ENCODE measurements at regions not wholly inside any gene's neighbourhood (a gene's known extent, or its start where the extent isn't known, plus 50 kb on each side); places are given as distances from the start of the nearest gene placed in this dataset.

- no peak for DNase-seq (ENCODE audit: extremely low spot score, unreplicated experiment)
- Mint-ChIP-seq H3K4me1 (ENCODE audit: unreplicated experiment) (peaks cover 13% of the 10 kb centered on the region), H3K27ac (ENCODE audit: unreplicated experiment) (no peak overlapping the region)
Observed at GRCh38 chr2:56565143-56565542, 381.4 kb downstream of the CCDC85A start.

GRCh38 chr2:56571074-56571473, 387.3 kb downstream of the CCDC85A start:
- H3K27ac Mint-ChIP-seq (ENCODE audit: unreplicated experiment): no peak overlapping the region
- no peaks in the 10 kb centered on the region for H3K27me3 Mint-ChIP-seq (ENCODE audit: unreplicated experiment)
- H3K36me3 Mint-ChIP-seq (ENCODE audit: unreplicated experiment): peaks cover 3% of the 10 kb centered on the region
- TF ChIP-seq CTCF (IDR thresholded peaks at IDR 0.05): no peak
- H3K4me3 Mint-ChIP-seq (ENCODE audit: unreplicated experiment): no peak overlapping the region
- peaks cover 6% of the 10 kb centered on the region for H3K4me1 Mint-ChIP-seq (ENCODE audit: unreplicated experiment)
- DNase-seq (ENCODE audit: extremely low spot score, unreplicated experiment): no peak
- peaks cover 8% of the 10 kb centered on the region for H3K9me3 Mint-ChIP-seq (ENCODE audit: unreplicated experiment)

More at GRCh38 chr2:56565143-56565542, 381.4 kb downstream of the CCDC85A start:
- Mint-ChIP-seq H3K9me3 (ENCODE audit: unreplicated experiment) (peaks cover 6% of the 10 kb centered on the region), H3K36me3 (ENCODE audit: unreplicated experiment) (no peaks in the 10 kb centered on the region), H3K4me3 (ENCODE audit: unreplicated experiment) (no peak overlapping the region), H3K27me3 (ENCODE audit: unreplicated experiment) (no peaks in the 10 kb centered on the region)
- no peak for TF ChIP-seq CTCF (IDR thresholded peaks at IDR 0.05)

GRCh38 chr2:56576001-56576400, 392.2 kb downstream of the CCDC85A start:
- Mint-ChIP-seq H3K36me3 (ENCODE audit: unreplicated experiment) (peaks cover 7% of the 10 kb centered on the region), H3K27ac (ENCODE audit: unreplicated experiment) (no peak overlapping the region), H3K9me3 (ENCODE audit: unreplicated experiment) (peaks cover 12% of the 10 kb centered on the region), H3K4me3 (ENCODE audit: unreplicated experiment) (no peak overlapping the region), H3K4me1 (ENCODE audit: unreplicated experiment) (peaks cover 10% of the 10 kb centered on the region), H3K27me3 (ENCODE audit: unreplicated experiment) (no peaks in the 10 kb centered on the region)
- no peak for TF ChIP-seq CTCF (IDR thresholded peaks at IDR 0.05)
- DNase-seq (ENCODE audit: extremely low spot score, unreplicated experiment): no peak

- no peaks in the 10 kb centered on the region for H3K27me3 Mint-ChIP-seq (ENCODE audit: unreplicated experiment)
- no peak overlapping the region for H3K4me3 Mint-ChIP-seq (ENCODE audit: unreplicated experiment)
- DNase-seq (ENCODE audit: extremely low spot score, unreplicated experiment): no peak
- peaks cover 4% of the 10 kb centered on the region for H3K36me3 Mint-ChIP-seq (ENCODE audit: unreplicated experiment)
- H3K9me3 Mint-ChIP-seq (ENCODE audit: unreplicated experiment): peaks cover 4% of the 10 kb centered on the region
- H3K27ac Mint-ChIP-seq (ENCODE audit: unreplicated experiment): peak overlapping the region; percentile 36
- TF ChIP-seq CTCF (IDR thresholded peaks at IDR 0.05): no peak
- peaks cover 18% of the 10 kb centered on the region for H3K4me1 Mint-ChIP-seq (ENCODE audit: unreplicated experiment)
Observed at GRCh38 chr2:56580242-56580641, 396.5 kb downstream of the CCDC85A start.

- no peak for DNase-seq (ENCODE audit: extremely low spot score, unreplicated experiment)
- H3K36me3 Mint-ChIP-seq (ENCODE audit: unreplicated experiment): peaks cover 2% of the 10 kb centered on the region
- no peaks in the 10 kb centered on the region for H3K9me3 Mint-ChIP-seq (ENCODE audit: unreplicated experiment)
Observed at GRCh38 chr2:56582570-56582969, 398.8 kb downstream of the CCDC85A start.

More at GRCh38 chr2:56582570-56582969, 398.8 kb downstream of the CCDC85A start:
- H3K4me1 Mint-ChIP-seq (ENCODE audit: unreplicated experiment): peaks cover 27% of the 10 kb centered on the region
- no peaks in the 10 kb centered on the region for H3K27me3 Mint-ChIP-seq (ENCODE audit: unreplicated experiment)
- no peak overlapping the region for H3K27ac Mint-ChIP-seq (ENCODE audit: unreplicated experiment)
- TF ChIP-seq CTCF (IDR thresholded peaks at IDR 0.05): no peak
- no peak overlapping the region for H3K4me3 Mint-ChIP-seq (ENCODE audit: unreplicated experiment)
